IMR-90 (cell line): ENCODE measurements at regions not wholly inside any gene's neighbourhood (a gene's known extent, or its start where the extent isn't known, plus 50 kb on each side); places are given as distances from the start of the nearest gene placed in this dataset.

Source experiments
- ATAC-seq: fragments of 200-7000 bp; cut with Tn5 transposase; 2 replicates; pipeline ENCODE4 v1.9.1; 2020; ENCODE audit warnings: low read depth, mild to moderate bottlenecking, moderate library complexity
- BruUV-seq: library from RNA; stranded (reverse); fragments of 400-500 nt; replicated peaks from 2 replicates; lab custom pipeline; 2021; lab: Mats Ljungman, UMichigan
- CTCF ChIA-PET: fragments of 300-600 bp; formaldehyde crosslinking; extraction: SDS; loops from one replicate; lab custom pipeline; 2021; ENCODE audit warnings: antibody characterized with exemption; lab: Yijun Ruan, JAX
- POLR2A ChIA-PET: fragments of 300-600 bp; sonication (Branson Sonifier 250); formaldehyde crosslinking; loops from one replicate; lab custom pipeline; 2022; ENCODE audit warnings: antibody characterized with exemption; ENCODE audit not compliant: unreplicated experiment; lab: Charles Lee
- DNase-seq: peaks from one replicate; pipeline ENCODE4 v3.0.0; 2013
- H2AFZ ChIP-seq: replicated peaks from 2 replicates; pipeline ENCODE3; 2013; ENCODE audit warnings: low read length, mild to moderate bottlenecking; ENCODE audit not compliant: poor library complexity
- H2AK5ac ChIP-seq: 2 replicates; pipeline ENCODE4 v1.6.1; 2013; ENCODE audit warnings: low read depth, low read length, inconsistent platforms
- H2AK9ac ChIP-seq: replicated peaks from 2 replicates; pipeline ENCODE3; 2013; ENCODE audit warnings: mild to moderate bottlenecking, low read depth, low read length, moderate library complexity; ENCODE audit not compliant: poor library complexity
- H2BK120ac ChIP-seq: 2 replicates; pipeline ENCODE4 v1.6.1; 2013; ENCODE audit warnings: low read depth, low read length, inconsistent platforms
- H2BK15ac ChIP-seq: 3 replicates; pipeline ENCODE4 v1.6.1; 2013; ENCODE audit warnings: low read depth, low read length, inconsistent platforms
- H2BK20ac ChIP-seq: 2 replicates; pipeline ENCODE4 v1.6.1; 2013; ENCODE audit warnings: low read depth, mild to moderate bottlenecking, inconsistent platforms, low read length, moderate library complexity
- H2BK5ac ChIP-seq: 2 replicates; pipeline ENCODE4 v1.6.1; 2013; ENCODE audit warnings: mild to moderate bottlenecking, low read depth, low read length, inconsistent platforms; ENCODE audit not compliant: poor library complexity, severe bottlenecking
- H3K14ac ChIP-seq: replicated peaks from 2 replicates; pipeline ENCODE4 v1.6.1; 2013; ENCODE audit warnings: low read depth, low read length, inconsistent platforms
- H3K18ac ChIP-seq: 2 replicates; pipeline ENCODE4 v1.6.1; 2013; ENCODE audit warnings: low read depth, low read length, control low read depth
- H3K23ac ChIP-seq: 2 replicates; pipeline ENCODE4 v1.6.1; 2013; ENCODE audit warnings: low read depth, low read length, inconsistent platforms
- H3K27ac ChIP-seq: 2 replicates; pipeline ENCODE4 v1.5.1; 2013; ENCODE audit warnings: mild to moderate bottlenecking, control low read depth, low read length; ENCODE audit not compliant: insufficient read depth
- H3K27me3 ChIP-seq: 2 replicates; pipeline ENCODE4 v1.6.1; 2013; ENCODE audit warnings: low read length; ENCODE audit not compliant: control insufficient read depth, insufficient read depth
- H3K36me3 ChIP-seq: 2 replicates; pipeline ENCODE4 v1.6.1; 2013; ENCODE audit warnings: low read length, mixed read lengths; ENCODE audit not compliant: control insufficient read depth, insufficient read depth
- H3K4ac ChIP-seq: 2 replicates; pipeline ENCODE4 v1.6.1; 2013; ENCODE audit warnings: low read depth, low read length, inconsistent platforms
- H3K4me1 ChIP-seq: 2 replicates; pipeline ENCODE4 v1.6.1; 2013; ENCODE audit warnings: low read length, mixed read lengths; ENCODE audit not compliant: control insufficient read depth, insufficient read depth
- H3K4me2 ChIP-seq: 2 replicates; pipeline ENCODE4 v1.6.1; 2013; ENCODE audit warnings: low read depth, mild to moderate bottlenecking, control low read depth, low read length, moderate library complexity
- H3K4me3 ChIP-seq: 2 replicates; pipeline ENCODE4 v1.5.1; 2013; ENCODE audit warnings: low read depth, mild to moderate bottlenecking, control low read depth, low read length, moderate library complexity; ENCODE audit not compliant: insufficient read depth
- H3K56ac ChIP-seq: 2 replicates; pipeline ENCODE4 v1.6.1; 2013; ENCODE audit warnings: low read length, inconsistent platforms; ENCODE audit not compliant: insufficient read depth; ENCODE audit errors: extremely low read depth
- H3K79me1 ChIP-seq, 2 experiments: 2 replicates each; pipeline ENCODE4 v1.6.1; 2013; ENCODE audit warnings: low read length in 2 of 2, inconsistent platforms in 1 of 2, low read depth in 1 of 2
- H3K9ac ChIP-seq: 2 replicates; pipeline ENCODE4 v1.6.1; 2013; ENCODE audit warnings: low read depth, low read length, control low read depth
- H3K9me1 ChIP-seq: 2 replicates; pipeline ENCODE4 v1.6.1; 2013; ENCODE audit warnings: low read length, inconsistent platforms; ENCODE audit not compliant: insufficient read depth
- H3K9me3 ChIP-seq: 2 replicates; pipeline ENCODE4 v1.6.1; 2013; ENCODE audit warnings: low read length; ENCODE audit not compliant: control insufficient read depth, insufficient read depth
- H4K20me1 ChIP-seq: 2 replicates; pipeline ENCODE4 v1.6.1; 2013; ENCODE audit warnings: low read length, inconsistent platforms; ENCODE audit not compliant: insufficient read depth
- H4K5ac ChIP-seq: 2 replicates; pipeline ENCODE4 v1.6.1; 2013; ENCODE audit warnings: mild to moderate bottlenecking, low read depth, low read length, control low read depth
- H4K8ac ChIP-seq, 2 experiments: 2 replicates each; pipeline ENCODE4 v1.6.1; 2013; ENCODE audit warnings: low read depth in 2 of 2, low read length in 2 of 2, control low read depth in 1 of 2, inconsistent platforms in 1 of 2
- H4K91ac ChIP-seq: 2 replicates; pipeline ENCODE4 v1.6.1; 2013; ENCODE audit warnings: low read depth, low read length, inconsistent platforms; ENCODE audit not compliant: insufficient read depth
- BHLHE40 ChIP-seq: fragments of 150-350 bp; IDR thresholded peaks from 2 replicates; pipeline ENCODE4 v1.6.1; 2016; ENCODE audit warnings: mild to moderate bottlenecking, low read depth, low read length
- CEBPB ChIP-seq: IDR thresholded peaks from 2 replicates; pipeline ENCODE4 v1.6.1; 2012; ENCODE audit warnings: low read depth, low read length, improper control_type of control experiment
- CHD1 ChIP-seq: IDR thresholded peaks from 2 replicates; pipeline ENCODE4 v1.6.1; 2012; ENCODE audit warnings: low read depth, low read length, improper control_type of control experiment
- FOS ChIP-seq: fragments of 150-350 bp; IDR thresholded peaks from 2 replicates; pipeline ENCODE4 v1.6.1; 2016; ENCODE audit warnings: low read depth, low read length
- MAFK ChIP-seq: IDR thresholded peaks from 2 replicates; pipeline ENCODE4 v1.6.1; 2012; ENCODE audit warnings: low read depth, low read length, improper control_type of control experiment
- MAZ ChIP-seq: IDR thresholded peaks from 2 replicates; pipeline ENCODE4 v1.6.1; 2012; ENCODE audit warnings: low read depth, mild to moderate bottlenecking, low read length, improper control_type of control experiment, moderate library complexity, borderline replicate concordance
- RAD21 ChIP-seq: IDR thresholded peaks from 2 replicates; pipeline ENCODE4 v1.6.1; 2012; ENCODE audit warnings: low read length, improper control_type of control experiment
- RCOR1 ChIP-seq: IDR thresholded peaks from 2 replicates; pipeline ENCODE4 v1.6.1; 2012; ENCODE audit warnings: mild to moderate bottlenecking, low read length, improper control_type of control experiment; ENCODE audit not compliant: insufficient replicate concordance
- WGBS, 2 experiments: methylation state at CpG; one replicate each; pipeline versions ENCODE4 v1.1.5 to v1.1.7; 2013; ENCODE audit warnings: missing lambda C conversion rate in 2 of 2; ENCODE audit not compliant: insufficient read length in 1 of 2; ENCODE audit errors: extremely low coverage in 2 of 2; 5-methylcytosine and 5-hydroxymethylcytosine counted together
- dilution Hi-C: fragments of 300-500 bp; cut with HindIII; formaldehyde crosslinking; loops from one replicate; pipeline ENCODE4 v1.14.3; 2018; ENCODE audit warnings: low sequenced_read_pairs; ENCODE audit not compliant: unreplicated experiment
- in situ Hi-C: fragments of 300-500 bp; cut with MboI; formaldehyde crosslinking; loops from 3 replicates; pipeline ENCODE4 v1.14.3; 2019; ENCODE audit warnings: low sequenced_read_pairs, inconsistent platforms, mixed read lengths
- intact Hi-C: fragments of 100-400 bp; cut with micrococcal nuclease; formaldehyde crosslinking; loops from 2 replicates; pipeline ENCODE4 v1.10.0; 2022
- TF ChIP-seq, protein P1 (sequence below): conservative IDR thresholded peaks from 2 replicates; pipeline ENCODE4 v1.5.1; 2012; ENCODE audit warnings: mild to moderate bottlenecking, low read depth, low read length, improper control_type of control experiment
- TF ChIP-seq, protein P2 (sequence below): fragments of 150-350 bp; IDR thresholded peaks from 2 replicates; pipeline ENCODE4 v1.6.1; 2017; ENCODE audit warnings: mild to moderate bottlenecking, antibody characterized with exemption, low read length, low read depth

- Histone ChIP-seq H2AK9ac (no peak overlapping the region), H3K27ac (no peak overlapping the region), H3K79me1 (no peaks in the 10 kb centered on the region), H3K4me1 (no peaks in the 10 kb centered on the region), H2BK120ac (no peak overlapping the region), H3K9me1 (no peaks in the 10 kb centered on the region), H3K4me3 (no peak overlapping the region), H3K9ac (no peak overlapping the region), H4K91ac (no peak overlapping the region), H3K27me3 (no peaks in the 10 kb centered on the region), H3K23ac (no peak overlapping the region), H2BK15ac (no peak overlapping the region), H2BK20ac (no peak overlapping the region), H4K8ac (no peak overlapping the region), H3K4ac (no peak overlapping the region), H3K9me3 (no peaks in the 10 kb centered on the region), H2BK5ac (no peak overlapping the region), H3K56ac (no peak overlapping the region), H4K20me1 (no peaks in the 10 kb centered on the region), H3K36me3 (no peaks in the 10 kb centered on the region), H4K5ac (no peak overlapping the region), H3K4me2 (no peak overlapping the region), H3K18ac (no peak overlapping the region), H2AFZ (no peak overlapping the region), H3K14ac (no peak overlapping the region), H2AK5ac (no peak overlapping the region)
- intact Hi-C loops, result no loop called here
- TF ChIP-seq RCOR1 (no peak), BHLHE40 (no peak), CHD1 (no peak), MAZ (no peak), CEBPB (no peak), RAD21 (no peak), FOS (no peak), MAFK (no peak)
- TF ChIP-seq, protein P1, sequence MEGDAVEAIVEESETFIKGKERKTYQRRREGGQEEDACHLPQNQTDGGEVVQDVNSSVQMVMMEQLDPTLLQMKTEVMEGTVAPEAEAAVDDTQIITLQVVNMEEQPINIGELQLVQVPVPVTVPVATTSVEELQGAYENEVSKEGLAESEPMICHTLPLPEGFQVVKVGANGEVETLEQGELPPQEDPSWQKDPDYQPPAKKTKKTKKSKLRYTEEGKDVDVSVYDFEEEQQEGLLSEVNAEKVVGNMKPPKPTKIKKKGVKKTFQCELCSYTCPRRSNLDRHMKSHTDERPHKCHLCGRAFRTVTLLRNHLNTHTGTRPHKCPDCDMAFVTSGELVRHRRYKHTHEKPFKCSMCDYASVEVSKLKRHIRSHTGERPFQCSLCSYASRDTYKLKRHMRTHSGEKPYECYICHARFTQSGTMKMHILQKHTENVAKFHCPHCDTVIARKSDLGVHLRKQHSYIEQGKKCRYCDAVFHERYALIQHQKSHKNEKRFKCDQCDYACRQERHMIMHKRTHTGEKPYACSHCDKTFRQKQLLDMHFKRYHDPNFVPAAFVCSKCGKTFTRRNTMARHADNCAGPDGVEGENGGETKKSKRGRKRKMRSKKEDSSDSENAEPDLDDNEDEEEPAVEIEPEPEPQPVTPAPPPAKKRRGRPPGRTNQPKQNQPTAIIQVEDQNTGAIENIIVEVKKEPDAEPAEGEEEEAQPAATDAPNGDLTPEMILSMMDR, result no peak
- TF ChIP-seq, protein P2, sequence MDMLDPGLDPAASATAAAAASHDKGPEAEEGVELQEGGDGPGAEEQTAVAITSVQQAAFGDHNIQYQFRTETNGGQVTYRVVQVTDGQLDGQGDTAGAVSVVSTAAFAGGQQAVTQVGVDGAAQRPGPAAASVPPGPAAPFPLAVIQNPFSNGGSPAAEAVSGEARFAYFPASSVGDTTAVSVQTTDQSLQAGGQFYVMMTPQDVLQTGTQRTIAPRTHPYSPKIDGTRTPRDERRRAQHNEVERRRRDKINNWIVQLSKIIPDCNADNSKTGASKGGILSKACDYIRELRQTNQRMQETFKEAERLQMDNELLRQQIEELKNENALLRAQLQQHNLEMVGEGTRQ, result no peak
- POLR2A ChIA-PET, result no interaction called here
- DNase-seq, result no peak
- WGBS, 2 experiments, result no CpG with 5 or more reads among the region's 1 CpG
- in situ Hi-C loops, result no loop called here
- ATAC-seq, result no peak
- BruUV-seq, result no TSS peak
- dilution Hi-C loops, result no loop called here
- CTCF ChIA-PET, result no interaction called here
These were observed 171.6 kb upstream of the OBI1 start for GRCh38 chr13:78830508-78830907.
